Mononuclear cell (primary cell): ENCODE measurements at regions not wholly inside any gene's neighbourhood (a gene's known extent, or its start where the extent isn't known, plus 50 kb on each side); places are given as distances from the start of the nearest gene placed in this dataset.

Experiments used
- H3K27me3 ChIP-seq: 2 replicates; pipeline ENCODE4 v1.6.0; 2011; ENCODE audit warnings: low read length, control low read depth; ENCODE audit not compliant: insufficient read depth
- H3K4me1 ChIP-seq: 2 replicates; pipeline ENCODE4 v1.5.1; 2011; ENCODE audit warnings: mild to moderate bottlenecking, low read length, control low read depth; ENCODE audit not compliant: insufficient read depth
- H3K4me3 ChIP-seq: 2 replicates; pipeline ENCODE4 v1.5.1; 2011; ENCODE audit warnings: mild to moderate bottlenecking, low read length, moderate library complexity
- H3K9me3 ChIP-seq: 2 replicates; pipeline ENCODE4 v1.5.1; 2011; ENCODE audit warnings: low read depth, mild to moderate bottlenecking, control low read depth, low read length

DNA sequence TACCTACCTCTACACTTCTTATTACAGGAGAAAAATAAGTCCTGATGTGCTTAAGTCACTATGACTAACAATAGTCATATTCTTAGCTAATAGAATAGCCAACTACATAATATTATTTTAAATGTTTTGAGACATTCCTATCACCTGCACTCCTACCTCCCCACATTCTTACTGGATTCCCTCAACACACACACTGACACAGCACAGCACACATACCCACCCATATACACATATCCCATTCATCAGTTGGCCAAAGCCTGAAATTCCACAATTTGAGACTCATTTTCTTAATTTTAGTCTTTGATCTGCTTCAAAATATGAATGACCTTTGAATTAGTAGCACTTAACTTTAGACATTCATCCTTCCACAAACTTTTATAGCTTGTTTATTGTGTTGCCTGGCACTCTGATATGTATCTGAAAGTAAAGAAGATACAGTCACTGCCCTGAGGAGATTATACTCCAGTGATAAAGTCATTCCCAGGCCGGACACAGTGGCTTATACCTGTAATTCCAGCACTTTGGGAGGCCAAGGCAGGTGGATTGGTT, 168.3 kb upstream of the RASA1 start:
- Histone ChIP-seq H3K27me3 (no peaks in the 10 kb centered on the region), H3K4me3 (no peak overlapping the region), H3K4me1 (no peaks in the 10 kb centered on the region), H3K9me3 (no peaks in the 10 kb centered on the region)

DNA sequence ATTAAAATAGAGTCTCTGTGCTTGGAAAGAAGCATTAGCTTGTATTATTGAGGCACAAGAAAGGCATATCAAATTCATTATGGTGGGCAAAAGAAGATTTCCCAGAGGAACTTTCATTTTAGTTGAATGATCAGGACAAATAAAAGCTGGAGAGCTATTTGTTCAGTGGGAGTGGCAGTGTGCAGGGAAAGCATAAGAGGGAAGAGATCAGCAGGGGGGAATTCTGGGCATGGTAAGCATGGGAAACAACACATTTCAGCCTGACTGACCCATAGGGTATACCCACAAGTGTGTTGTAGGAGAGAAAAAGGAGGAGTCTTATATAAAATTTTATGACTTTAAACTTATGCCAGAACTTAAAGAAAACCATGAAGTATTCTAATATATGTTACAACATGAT, 167.7 kb upstream of the RASA1 start:
- H3K4me3 ChIP-seq = no peak overlapping the region

DNA sequence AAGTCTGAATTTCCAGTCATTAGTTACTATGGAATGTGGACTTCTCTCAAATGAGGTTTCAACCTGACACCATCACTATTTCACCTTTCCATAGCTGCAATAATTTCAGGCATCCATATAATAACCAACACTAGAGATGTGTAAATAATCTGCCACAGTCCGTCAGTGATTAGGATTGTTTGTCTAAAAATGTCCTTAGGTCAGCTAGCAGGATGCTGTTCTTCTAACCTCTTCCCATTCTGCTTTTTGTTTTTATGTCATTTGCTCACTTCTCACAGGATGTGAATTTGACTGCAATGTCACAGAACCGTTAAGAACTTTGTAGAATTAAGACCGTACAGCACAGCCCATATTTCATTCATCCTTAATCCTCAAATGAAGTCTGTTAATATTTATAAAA, 166.4 kb upstream of the RASA1 start:
- Histone ChIP-seq H3K27me3 (no peaks in the 10 kb centered on the region), H3K4me3 (no peak overlapping the region), H3K9me3 (no peaks in the 10 kb centered on the region), H3K4me1 (no peaks in the 10 kb centered on the region)

More for the DNA sequence above, 167.7 kb upstream of the RASA1 start:
- Histone ChIP-seq H3K27me3 (no peaks in the 10 kb centered on the region), H3K4me1 (no peaks in the 10 kb centered on the region), H3K9me3 (no peaks in the 10 kb centered on the region)

DNA sequence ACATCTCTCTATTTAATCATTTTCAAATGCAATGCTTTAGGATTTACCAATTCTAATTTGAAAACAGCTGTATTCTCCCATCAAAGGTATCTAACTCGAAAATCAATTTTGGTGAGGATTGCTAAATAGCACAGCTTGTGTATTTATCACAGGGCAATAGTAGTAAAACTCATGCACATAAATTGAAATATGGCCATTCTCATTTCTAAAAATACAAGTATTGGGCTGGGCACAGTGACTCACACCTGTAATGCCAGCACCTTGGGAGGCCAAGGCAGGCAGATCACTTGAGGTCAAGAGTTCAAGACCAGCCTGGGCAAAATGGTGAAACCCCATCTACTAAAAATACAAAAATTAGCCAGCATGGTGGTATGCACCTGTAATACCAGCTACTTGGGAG, 164.8 kb upstream of the RASA1 start:
- Histone ChIP-seq H3K4me3 (no peak overlapping the region), H3K9me3 (no peaks in the 10 kb centered on the region), H3K27me3 (no peaks in the 10 kb centered on the region), H3K4me1 (no peaks in the 10 kb centered on the region)

DNA sequence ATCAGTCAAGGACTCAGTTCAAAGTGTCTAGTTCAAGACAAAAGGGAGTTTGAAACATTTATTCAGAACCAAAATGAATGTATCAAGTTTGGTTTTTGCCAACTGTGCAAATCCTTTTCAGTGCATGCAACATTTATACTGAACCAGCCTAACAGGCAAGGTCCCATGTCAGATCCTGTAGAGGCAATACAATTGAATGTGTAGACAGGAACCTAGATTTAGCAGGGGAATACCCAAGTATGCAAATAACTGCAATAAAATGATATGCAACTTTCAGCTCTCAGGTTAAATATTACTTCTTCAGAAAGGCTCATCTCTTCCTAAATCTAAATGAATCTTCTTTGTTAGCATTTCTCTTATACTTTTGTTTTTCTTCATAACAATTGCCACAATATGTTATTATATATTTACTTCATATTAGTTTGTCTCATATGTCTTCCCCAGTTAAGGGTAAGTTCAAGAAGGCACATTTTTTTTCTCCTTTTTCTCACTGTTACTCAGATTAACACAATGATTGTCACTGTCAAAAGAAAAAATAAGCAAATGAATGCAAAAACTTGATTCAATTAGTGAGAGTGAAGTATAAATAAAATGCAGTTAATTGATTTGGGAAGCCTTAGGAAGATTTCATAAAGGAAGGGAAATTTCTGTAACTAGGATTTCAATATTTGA, 163.9 kb upstream of the RASA1 start:
- no peaks in the 10 kb centered on the region for H3K27me3 ChIP-seq
- H3K4me3 ChIP-seq = no peak overlapping the region
- H3K4me1 ChIP-seq = no peaks in the 10 kb centered on the region
- H3K9me3 ChIP-seq = no peaks in the 10 kb centered on the region

DNA sequence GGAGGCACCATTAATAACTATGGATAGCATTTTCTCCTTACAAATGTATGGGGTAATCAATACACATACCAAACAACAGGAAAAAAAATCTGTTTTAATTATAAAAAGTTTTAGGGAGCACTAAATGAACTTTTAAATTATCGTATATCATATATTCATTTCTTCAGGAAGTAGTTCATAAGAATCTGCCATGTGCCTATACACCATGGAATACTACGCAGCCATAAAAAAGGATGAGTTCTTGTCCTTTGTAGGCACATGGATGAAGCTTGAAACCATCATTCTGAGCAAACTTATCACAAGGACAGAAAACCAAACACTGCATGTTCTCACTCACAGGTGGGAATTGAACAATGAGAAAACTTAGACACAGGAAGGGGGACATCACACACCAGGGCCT, 162.1 kb upstream of the RASA1 start:
- H3K9me3 ChIP-seq = no peaks in the 10 kb centered on the region
- no peaks in the 10 kb centered on the region for H3K27me3 ChIP-seq
- no peak overlapping the region for H3K4me3 ChIP-seq
- no peaks in the 10 kb centered on the region for H3K4me1 ChIP-seq

DNA sequence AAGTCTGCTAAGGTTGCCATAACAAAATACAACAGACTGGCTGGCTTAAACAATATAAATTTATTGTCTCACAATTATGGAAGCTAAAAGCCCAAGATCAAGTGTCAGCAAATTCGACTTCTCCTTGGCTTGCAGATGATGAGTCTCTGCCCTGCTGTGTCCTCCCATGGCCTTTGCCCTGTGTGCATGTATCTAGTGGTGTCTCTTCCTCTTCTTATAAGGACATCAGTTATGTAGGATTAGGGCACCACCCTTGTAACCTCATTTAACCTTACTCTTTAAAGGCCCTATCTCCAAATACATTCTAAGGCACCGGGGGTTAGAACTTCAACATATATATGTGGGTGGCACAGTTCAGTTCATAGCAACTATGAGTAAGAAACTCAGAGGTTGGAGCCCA, 157.9 kb upstream of the RASA1 start:
- Histone ChIP-seq H3K27me3 (no peaks in the 10 kb centered on the region), H3K4me1 (no peaks in the 10 kb centered on the region), H3K4me3 (no peak overlapping the region), H3K9me3 (no peaks in the 10 kb centered on the region)

DNA sequence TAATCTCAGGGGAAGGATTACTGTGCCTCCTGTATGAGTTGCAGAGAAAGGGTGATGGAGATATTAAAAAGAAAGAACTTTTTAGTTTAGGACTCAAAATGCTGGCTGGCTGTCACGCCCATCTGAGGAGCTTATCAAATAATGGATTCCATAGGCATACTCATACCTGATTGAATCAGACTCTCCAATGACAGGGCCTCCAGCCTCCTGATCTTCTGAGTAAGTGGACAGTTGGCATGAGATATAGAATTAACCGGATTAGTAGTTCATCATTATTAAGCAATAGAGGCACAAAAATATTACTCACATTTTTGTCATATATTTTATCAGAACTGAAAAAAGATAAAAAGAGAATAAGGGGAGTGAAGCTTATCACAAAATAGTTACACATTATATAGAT, 157.0 kb upstream of the RASA1 start:
- no peak overlapping the region for H3K4me3 ChIP-seq
- no peaks in the 10 kb centered on the region for H3K9me3 ChIP-seq
- H3K4me1 ChIP-seq = no peaks in the 10 kb centered on the region
- no peaks in the 10 kb centered on the region for H3K27me3 ChIP-seq

DNA sequence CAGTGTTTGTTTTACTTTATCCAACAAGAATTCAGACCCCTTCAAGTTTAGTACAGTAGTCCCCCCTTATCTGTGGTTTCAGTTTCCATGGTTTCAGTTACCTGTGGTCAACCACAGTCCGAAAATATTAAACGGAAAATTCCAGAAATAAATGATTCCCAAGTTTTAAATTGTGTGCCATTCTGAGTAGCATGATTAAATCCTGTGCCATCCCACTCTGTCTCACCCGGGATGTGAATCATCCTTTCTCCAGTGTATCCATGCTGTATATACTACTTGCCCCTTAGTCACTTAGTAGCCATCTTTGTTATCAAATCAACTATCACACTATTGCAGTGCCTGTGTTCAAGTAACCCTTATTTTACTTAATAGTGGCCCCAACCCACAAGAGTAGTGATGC, 153.8 kb upstream of the RASA1 start:
- Histone ChIP-seq H3K4me1 (peaks cover 8% of the 10 kb centered on the region), H3K9me3 (no peaks in the 10 kb centered on the region), H3K4me3 (no peak overlapping the region), H3K27me3 (no peaks in the 10 kb centered on the region)

DNA sequence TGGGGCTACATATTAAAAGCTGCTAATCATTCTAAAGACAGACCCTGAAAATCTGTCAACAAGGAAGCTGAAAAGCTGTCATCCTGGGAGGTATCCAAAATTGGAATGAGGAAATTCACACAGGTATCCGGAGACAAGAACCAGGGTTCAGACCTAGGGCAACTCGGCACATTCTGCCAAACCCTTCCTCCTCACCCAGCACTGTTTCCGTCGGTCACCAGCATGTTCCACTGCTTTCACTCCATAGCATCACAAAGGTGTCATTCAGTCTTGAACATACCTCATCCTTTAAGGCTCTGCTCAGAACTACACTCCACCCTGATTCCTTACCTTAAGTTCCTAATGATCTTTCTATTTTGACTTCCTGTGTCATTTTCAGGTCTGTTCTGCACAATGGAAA, 153.1 kb upstream of the RASA1 start:
- Histone ChIP-seq H3K4me1 (peaks cover 15% of the 10 kb centered on the region), H3K9me3 (no peaks in the 10 kb centered on the region), H3K4me3 (no peak overlapping the region), H3K27me3 (no peaks in the 10 kb centered on the region)

DNA sequence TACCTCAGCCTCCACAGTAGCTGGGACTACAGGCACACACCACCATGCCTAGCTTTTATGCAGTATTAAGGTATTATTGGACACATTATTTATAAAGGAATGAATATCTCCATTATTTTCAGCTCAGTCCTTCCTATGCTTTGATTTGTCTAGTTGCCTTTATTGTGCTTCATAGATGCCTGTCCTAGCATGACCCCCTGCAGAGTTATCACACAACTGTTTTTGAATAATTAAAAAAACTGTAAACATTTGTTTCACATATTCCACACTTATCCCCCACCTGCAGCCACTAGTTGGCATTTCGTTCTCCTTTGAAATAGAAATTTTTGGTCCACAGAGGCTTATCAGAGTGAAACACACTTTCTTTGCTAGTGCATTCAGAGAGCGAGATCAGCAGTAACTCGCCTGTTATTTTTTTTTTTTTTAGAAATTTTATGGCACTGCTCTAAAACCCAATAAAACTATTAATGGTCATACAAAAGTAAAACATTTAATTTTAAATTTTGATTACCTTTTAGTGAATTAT, 151.8 kb upstream of the RASA1 start:
- Histone ChIP-seq H3K4me1 (peaks cover 28% of the 10 kb centered on the region), H3K9me3 (no peaks in the 10 kb centered on the region), H3K27me3 (no peaks in the 10 kb centered on the region), H3K4me3 (no peak overlapping the region)

DNA sequence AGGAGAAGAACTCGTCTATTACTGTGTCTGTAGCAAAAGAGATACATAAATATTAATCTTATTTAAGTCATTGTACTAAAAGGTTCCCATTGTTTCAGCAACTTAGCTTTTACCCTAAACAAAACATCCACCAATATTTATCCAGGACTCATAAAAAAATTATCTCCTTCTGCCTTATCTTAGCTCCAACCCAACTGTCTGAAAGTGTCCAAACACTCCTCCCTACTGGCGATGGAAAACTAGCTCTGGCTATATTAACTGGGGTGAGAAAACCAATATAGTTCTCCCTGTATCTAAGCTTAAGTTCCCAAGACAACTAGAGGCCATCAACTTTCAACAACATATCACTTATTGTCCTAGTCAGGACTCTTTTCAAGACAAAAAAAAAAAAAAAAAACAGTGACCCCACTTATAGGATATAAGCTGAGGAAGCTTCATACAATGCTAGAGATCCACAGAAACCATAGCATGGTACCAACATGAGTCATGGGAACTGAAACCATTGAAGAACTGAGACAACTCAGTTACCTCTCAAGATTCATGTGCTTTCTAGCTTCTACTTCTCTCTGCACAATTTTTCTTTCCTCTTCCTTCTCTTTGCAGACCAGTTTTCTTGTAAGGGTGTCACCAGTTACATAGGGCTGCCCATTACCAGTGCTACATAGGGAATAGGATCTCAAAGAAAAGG, 150.7 kb upstream of the RASA1 start:
- no peak overlapping the region for H3K4me3 ChIP-seq
- H3K27me3 ChIP-seq = no peaks in the 10 kb centered on the region
- peaks cover 36% of the 10 kb centered on the region for H3K4me1 ChIP-seq
- no peaks in the 10 kb centered on the region for H3K9me3 ChIP-seq

DNA sequence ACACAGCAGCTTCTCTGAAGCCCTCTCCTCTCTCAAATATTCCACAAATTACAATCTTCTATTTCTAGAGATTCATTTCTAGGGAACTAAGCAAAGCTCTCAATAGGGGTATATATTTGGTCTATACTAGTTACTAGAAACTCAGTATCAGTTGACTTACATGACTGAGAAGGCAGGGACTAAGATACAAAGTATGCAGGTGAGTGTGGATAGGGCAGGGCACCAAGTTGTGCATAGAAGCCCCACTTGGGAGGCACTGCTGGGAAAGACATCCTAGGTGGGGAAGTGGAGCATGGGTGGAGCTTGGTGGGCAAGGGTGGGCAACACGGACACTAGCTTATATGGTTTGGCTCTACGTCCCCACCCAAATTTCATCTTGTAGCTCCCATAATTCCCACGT, 148.1 kb upstream of the RASA1 start:
- peaks cover 40% of the 10 kb centered on the region for H3K4me1 ChIP-seq
- H3K27me3 ChIP-seq = no peaks in the 10 kb centered on the region
- H3K9me3 ChIP-seq = no peaks in the 10 kb centered on the region
- no peak overlapping the region for H3K4me3 ChIP-seq

DNA sequence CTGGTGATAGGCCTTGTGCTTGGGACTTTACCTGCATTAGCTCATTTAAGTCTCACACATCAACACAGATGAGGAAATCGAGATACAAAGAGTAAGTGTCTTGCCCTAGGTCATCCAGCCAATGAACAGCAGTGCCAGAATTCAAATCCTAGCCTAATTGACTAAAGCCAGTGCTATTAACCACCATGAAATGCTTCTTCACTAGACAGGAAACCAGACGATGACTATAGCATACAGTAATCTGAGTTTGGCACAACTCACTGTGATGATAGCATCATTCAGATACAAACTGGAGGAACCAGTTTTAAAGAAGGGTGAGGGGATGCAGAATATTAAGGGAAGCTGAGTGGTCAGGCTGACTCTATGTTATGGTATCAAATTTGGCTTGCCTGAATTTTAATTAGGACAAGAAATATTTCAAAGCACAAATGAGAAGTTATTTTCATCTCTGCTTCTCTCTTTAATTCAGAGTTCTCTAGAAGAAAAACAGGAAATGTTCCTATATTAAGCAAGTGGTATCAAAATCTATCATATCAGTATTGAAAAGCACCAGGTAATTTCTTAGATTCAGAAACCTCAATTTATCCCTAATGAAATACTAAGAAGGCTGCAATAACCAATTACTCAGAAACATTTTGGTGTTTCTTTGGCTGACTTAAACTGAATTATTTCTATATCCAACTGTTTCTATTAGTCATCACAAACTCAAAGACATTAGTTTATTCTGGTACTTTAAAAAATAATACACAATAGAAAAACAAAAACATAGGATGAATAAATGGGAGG, 147.0 kb upstream of the RASA1 start:
- H3K9me3 ChIP-seq = no peaks in the 10 kb centered on the region
- H3K27me3 ChIP-seq = no peaks in the 10 kb centered on the region
- no peak overlapping the region for H3K4me3 ChIP-seq
- peaks cover 40% of the 10 kb centered on the region for H3K4me1 ChIP-seq
